GM12872 (cell line): ENCODE measurements at regions not wholly inside any gene's neighbourhood (a gene's known extent, or its start where the extent isn't known, plus 50 kb on each side); places are given as distances from the start of the nearest gene placed in this dataset.

Source experiments
- TF ChIP-seq, protein P1 (sequence below): IDR thresholded peaks from 3 replicates; pipeline ENCODE4 v1.5.1; 2011; ENCODE audit warnings: low read depth, mild to moderate bottlenecking, low read length, moderate library complexity; ENCODE audit not compliant: insufficient read depth

DNA sequence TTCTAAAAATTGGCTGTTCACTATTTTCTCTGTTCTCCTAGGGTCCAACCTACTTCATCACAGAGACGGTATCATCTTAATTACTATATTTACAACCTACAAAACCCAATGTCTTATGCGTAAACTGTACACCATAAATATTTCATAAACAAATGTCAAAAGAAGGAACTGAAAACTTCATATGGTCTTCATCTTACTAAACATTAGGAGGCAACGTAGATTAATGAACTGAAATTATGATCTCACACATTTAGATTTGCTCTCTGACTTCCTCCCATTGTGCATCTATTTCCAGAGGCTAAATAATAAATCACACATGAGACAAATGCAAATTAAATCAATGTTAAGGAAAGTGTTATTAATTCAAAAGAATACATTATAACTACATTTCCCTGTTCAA lies 1850.6 kb upstream of the SEL1L start:
- TF ChIP-seq, protein P1, sequence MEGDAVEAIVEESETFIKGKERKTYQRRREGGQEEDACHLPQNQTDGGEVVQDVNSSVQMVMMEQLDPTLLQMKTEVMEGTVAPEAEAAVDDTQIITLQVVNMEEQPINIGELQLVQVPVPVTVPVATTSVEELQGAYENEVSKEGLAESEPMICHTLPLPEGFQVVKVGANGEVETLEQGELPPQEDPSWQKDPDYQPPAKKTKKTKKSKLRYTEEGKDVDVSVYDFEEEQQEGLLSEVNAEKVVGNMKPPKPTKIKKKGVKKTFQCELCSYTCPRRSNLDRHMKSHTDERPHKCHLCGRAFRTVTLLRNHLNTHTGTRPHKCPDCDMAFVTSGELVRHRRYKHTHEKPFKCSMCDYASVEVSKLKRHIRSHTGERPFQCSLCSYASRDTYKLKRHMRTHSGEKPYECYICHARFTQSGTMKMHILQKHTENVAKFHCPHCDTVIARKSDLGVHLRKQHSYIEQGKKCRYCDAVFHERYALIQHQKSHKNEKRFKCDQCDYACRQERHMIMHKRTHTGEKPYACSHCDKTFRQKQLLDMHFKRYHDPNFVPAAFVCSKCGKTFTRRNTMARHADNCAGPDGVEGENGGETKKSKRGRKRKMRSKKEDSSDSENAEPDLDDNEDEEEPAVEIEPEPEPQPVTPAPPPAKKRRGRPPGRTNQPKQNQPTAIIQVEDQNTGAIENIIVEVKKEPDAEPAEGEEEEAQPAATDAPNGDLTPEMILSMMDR, result no peak

DNA sequence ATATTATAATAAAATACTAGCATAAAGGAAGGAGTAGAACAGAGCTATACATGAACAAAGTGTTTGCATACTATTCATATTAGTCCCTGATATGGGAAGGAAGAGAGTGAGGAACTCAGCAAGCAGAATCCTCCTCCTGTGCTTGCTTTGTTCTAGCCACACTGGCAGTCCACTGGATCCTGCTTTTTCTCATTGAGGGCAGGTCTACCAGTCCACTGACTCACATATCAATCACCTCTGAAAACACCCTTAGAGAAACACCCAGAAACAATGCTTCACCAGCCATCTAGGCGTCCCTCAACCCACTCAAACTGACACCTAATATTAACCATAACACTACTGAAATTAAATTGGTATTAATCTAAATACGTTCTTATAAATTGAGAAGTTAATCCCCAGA lies 1861.7 kb upstream of the SEL1L start:
- TF ChIP-seq, protein P1, result no peak

DNA sequence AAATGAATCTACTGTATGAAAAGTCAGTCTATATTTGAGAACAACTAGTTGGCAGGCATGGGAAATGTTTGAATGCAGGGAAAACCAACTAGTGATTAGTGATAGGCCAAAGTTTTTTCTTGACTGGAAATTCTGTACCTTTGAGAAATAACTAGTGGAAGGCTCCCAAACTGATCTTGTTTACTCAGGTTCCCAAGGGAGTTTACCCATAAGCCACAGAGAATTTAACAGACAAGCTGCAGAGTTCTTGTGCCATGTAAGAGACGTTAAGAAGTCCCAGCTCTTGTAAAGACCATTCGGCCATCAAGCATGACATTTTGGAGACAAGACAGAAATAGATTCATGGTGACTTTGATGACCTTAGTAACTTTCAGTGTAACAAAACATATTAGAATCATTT lies 1882.8 kb upstream of the SEL1L start:
- TF ChIP-seq, protein P1, result no peak

DNA sequence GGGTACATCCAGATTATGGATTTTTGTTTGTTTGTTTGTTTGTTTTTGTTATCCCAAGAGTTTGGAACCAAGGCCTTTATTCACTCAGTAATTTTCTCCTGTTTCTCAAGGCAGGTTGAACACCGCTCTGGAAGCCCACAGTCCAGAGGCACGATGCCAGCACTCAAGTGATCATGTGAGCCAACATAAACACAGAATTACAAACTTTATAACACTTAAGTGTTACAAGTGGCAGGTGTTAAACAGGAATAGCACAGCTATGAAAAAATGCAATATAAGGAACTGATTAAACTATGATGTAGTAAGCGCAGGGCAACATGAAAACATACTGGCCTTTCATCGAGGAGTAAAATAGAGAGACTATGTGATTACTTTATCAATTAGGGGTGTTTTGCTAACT lies 1885.8 kb upstream of the SEL1L start:
- TF ChIP-seq, protein P1, result no peak

DNA sequence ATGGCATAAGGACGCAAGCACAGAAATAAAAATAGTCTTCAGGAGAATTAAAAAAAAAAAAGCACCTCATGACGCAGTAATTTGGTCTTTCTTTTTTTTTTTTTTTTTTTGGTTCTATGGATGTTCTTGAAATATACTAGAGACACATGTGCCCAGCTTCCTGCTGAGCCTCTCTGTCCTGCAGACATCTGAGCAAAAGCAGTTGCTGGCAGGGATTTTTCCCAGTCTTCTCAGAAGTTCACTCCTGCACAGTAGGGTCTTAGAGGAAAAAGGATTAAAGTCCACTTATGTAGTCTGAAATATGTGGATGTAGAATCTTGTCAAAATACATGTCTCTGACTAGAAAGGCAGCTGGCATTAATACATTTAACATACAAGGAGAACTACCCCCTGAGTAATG lies 1888.1 kb upstream of the SEL1L start:
- TF ChIP-seq, protein P1, result no peak

DNA sequence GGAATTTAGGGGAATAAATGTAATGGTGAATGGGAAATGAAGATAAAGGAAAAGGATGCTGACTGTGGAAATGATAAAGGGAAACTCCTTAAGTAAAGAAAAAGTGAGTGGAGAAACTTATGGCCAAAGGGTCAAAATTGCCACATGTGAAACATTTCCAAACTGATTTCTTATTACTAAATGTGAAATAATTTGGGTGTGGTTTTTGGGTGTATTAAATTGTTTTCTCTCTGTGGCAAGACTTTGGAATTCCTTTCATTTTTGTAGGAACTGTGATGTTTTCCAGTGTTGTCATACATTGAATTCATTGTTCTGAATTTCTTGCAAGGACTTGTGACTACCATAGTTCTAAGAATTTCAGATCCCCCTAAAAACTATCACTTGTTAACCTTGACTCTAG lies 1891.5 kb upstream of the SEL1L start:
- TF ChIP-seq, protein P1, result no peak

DNA sequence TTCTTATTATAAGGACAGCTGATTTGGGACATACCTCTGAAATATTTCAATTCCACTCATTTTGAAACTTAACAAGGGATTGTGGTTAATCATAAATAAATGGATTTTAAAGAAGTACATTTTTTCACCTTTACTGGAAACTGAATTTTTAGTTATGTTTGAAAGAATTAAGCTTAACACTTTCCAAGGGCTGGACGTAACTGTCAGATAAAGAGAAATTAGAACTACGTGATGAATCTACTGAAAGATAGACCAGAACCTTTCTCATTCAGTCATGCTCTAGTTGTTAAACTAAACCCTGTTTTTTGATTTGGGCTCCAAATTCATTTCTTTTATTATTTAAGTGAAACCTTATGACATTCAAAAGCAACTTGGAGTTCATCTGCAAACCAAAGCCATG lies 1892.1 kb upstream of the SEL1L start:
- TF ChIP-seq, protein P1, result no peak

DNA sequence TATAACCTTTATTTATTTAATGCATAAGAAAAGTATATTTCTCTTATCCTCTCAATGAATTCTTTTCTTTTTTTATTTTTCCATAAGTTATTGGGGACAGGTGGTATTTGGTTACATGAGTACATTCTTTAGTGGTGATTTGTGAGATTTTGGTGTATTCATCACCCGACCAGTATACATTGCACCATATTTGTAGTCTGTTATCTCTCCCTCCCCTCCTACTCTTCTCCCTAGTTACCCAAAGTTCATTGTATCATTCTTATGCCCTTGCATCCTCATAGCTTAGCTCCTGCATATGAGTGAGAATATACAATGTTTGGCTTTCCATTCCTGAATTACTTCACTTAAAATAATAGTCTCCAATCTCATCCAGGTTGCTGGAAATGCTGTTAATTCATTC lies 1900.0 kb upstream of the SEL1L start:
- TF ChIP-seq, protein P1, result no peak
